ENCODE measurements at regions not wholly inside any gene's neighbourhood (a gene's known extent, or its start where the extent isn't known, plus 50 kb on each side); places are given as distances from the start of the nearest gene placed in this dataset.

GRCh38 chr13:66089711-66090110 is 1140.4 kb downstream of the PCDH9 start (continued):
- TF ChIP-seq, protein P1, sequence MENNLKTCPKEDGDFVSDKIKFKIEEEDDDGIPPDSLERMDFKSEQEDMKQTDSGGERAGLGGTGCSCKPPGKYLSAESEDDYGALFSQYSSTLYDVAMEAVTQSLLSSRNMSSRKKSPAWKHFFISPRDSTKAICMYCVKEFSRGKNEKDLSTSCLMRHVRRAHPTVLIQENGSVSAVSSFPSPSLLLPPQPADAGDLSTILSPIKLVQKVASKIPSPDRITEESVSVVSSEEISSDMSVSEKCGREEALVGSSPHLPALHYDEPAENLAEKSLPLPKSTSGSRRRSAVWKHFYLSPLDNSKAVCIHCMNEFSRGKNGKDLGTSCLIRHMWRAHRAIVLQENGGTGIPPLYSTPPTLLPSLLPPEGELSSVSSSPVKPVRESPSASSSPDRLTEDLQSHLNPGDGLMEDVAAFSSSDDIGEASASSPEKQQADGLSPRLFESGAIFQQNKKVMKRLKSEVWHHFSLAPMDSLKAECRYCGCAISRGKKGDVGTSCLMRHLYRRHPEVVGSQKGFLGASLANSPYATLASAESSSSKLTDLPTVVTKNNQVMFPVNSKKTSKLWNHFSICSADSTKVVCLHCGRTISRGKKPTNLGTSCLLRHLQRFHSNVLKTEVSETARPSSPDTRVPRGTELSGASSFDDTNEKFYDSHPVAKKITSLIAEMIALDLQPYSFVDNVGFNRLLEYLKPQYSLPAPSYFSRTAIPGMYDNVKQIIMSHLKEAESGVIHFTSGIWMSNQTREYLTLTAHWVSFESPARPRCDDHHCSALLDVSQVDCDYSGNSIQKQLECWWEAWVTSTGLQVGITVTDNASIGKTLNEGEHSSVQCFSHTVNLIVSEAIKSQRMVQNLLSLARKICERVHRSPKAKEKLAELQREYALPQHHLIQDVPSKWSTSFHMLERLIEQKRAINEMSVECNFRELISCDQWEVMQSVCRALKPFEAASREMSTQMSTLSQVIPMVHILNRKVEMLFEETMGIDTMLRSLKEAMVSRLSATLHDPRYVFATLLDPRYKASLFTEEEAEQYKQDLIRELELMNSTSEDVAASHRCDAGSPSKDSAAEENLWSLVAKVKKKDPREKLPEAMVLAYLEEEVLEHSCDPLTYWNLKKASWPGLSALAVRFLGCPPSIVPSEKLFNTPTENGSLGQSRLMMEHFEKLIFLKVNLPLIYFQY (CRISPR knock-in tag; IDR thresholded peaks at IDR 0.05; ENCODE audit: borderline replicate concordance) = no peak
- no peak for TF ChIP-seq PRDM4 (CRISPR knock-in tag; IDR thresholded peaks at IDR 0.05; ENCODE audit: borderline replicate concordance)
- TF ChIP-seq FOSL2 (CRISPR knock-in tag; IDR thresholded peaks at IDR 0.05) = no peak
- TF ChIP-seq SIN3B (IDR thresholded peaks at IDR 0.05; ENCODE audit: low read length) = no peak
- no peak for TF ChIP-seq PCBP1 (IDR thresholded peaks at IDR 0.05; ENCODE audit: borderline replicate concordance, low read depth, low read length)
- TF ChIP-seq GLI4 (CRISPR knock-in tag; IDR thresholded peaks at IDR 0.05; ENCODE audit: borderline replicate concordance) = no peak
- TF ChIP-seq CHCHD3 (CRISPR knock-in tag; IDR thresholded peaks at IDR 0.05) = no peak

DNA sequence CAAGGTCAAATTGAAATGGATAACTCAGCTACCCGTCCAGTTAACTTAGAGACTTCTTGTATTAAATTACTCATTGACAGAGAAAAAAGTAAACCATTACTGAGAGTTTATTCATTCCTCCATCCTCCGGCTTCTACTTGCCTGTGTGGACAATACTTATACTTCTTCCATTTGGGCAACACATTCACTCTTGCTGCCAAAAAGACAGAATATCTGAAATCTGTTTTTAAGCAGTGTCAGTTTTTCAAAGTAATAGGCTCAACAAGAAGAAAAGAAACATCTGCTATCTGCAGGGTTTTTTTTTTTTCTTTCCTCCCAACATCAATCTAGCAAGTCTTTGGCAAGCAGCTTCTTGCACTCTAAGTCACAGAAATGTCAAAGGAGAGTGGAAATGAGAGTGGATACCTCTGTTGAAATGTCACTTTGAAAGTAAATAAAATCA is 1142.8 kb downstream of the PCDH9 start:
- Histone ChIP-seq H3K4me3 (replicated peaks in 1 of 3; ENCODE audit: insufficient read depth in 1 of 3, low read depth in 2 of 3, low read length in 3 of 3) (no peak overlapping the region), H3K36me3 (replicated peaks in 1 of 2; ENCODE audit: control insufficient read depth in 1 of 2, insufficient read depth in 2 of 2, low read length in 2 of 2) (no peaks in the 10 kb centered on the region), H3K27ac (ENCODE audit: extremely low read length, insufficient read depth, low read length) (no peak overlapping the region), H3K27me3 (ENCODE audit: control insufficient read depth in 1 of 2, insufficient read depth in 2 of 2, low read length in 2 of 2) (no peaks in the 10 kb centered on the region), H3K4me2 (ENCODE audit: low read depth, low read length) (no peak overlapping the region), H2AFZ (ENCODE audit: low read length) (no peak overlapping the region), H3K4me1 (ENCODE audit: insufficient read depth, low read length) (no peaks in the 10 kb centered on the region), H3K79me2 (ENCODE audit: insufficient read depth, low read length) (no peaks in the 10 kb centered on the region), H3K9me3 (ENCODE audit: low read length) (no peaks in the 10 kb centered on the region; the same call in 1 of the 2 replicates), H4K20me1 (ENCODE audit: insufficient read depth, low read length) (no peaks in the 10 kb centered on the region), H3K9ac (ENCODE audit: insufficient read depth, low read depth, low read length) (no peak overlapping the region)
- 21% methylated on average over 2 of the region's 2 CpGs for WGBS (ENCODE audit: low lambda C conversion rate)
- no TSS peak for BruUV-seq (replicated peaks)
- CTCF ChIA-PET (ENCODE audit: low intra/inter-chr PET ratio, low total read pairs) = no interaction called here
- intact Hi-C loops (cut with micrococcal nuclease; ENCODE audit: unreplicated experiment) (no loop called here), in situ Hi-C loops (cut with HindIII; ENCODE audit: extremely low pct_ligation_motif_present, low pct_unique_long_range_greater_than_20kb) (no loop called here)
- POLR2A ChIA-PET = no interaction called here
- DNase-seq (ENCODE audit: low spot score) (no peak), ATAC-seq (no peak), FAIRE-seq (no peak)
- TF ChIP-seq ZNF781 (CRISPR knock-in tag; IDR thresholded peaks at IDR 0.05; ENCODE audit: borderline replicate concordance, not compliant biosample characterization) (no peak), CHD4 (IDR thresholded peaks at IDR 0.05; ENCODE audit: borderline replicate concordance, low read length) (no peak), POLR2AphosphoS5 (IDR thresholded peaks at IDR 0.05; ENCODE audit: low read depth, low read length) (no peak), REL (CRISPR knock-in tag; conservative IDR thresholded peaks at IDR 0.05) (no peak), GATAD1 (CRISPR knock-in tag; IDR thresholded peaks at IDR 0.05) (no peak), SMAD3 (CRISPR knock-in tag; IDR thresholded peaks at IDR 0.05) (no peak), ZNF124 (CRISPR knock-in tag; IDR thresholded peaks at IDR 0.05) (no peak), ZNF710 (CRISPR knock-in tag; IDR thresholded peaks at IDR 0.05; ENCODE audit: borderline replicate concordance) (no peak), ESRRA (CRISPR knock-in tag; IDR thresholded peaks at IDR 0.05; ENCODE audit: low read depth) (no peak)
